ENCODE measurements at regions not wholly inside any gene's neighbourhood (a gene's known extent, or its start where the extent isn't known, plus 50 kb on each side); places are given as distances from the start of the nearest gene placed in this dataset.

DNA sequence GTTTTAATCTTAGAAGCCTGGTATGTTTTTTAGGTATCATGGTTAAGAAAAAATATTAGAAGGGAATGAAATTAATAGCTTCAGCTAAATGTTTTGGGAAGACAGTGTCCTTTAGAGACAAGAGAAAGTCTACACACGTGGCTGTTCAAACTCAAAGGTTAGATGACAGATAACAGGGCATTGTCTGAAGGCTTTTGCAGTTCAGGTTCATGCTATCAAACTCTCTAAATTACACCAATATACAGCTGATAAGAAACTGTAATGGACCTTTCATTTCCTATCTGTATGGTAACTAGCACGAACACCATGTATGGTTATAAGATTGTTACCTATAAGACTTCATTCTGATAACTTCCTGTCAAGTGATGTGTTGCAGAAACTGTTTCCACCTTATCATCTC is 240.6 kb upstream of the MEF2C start:
- TF ChIP-seq ZC3H10 (CRISPR knock-in tag; IDR thresholded peaks at IDR 0.05) (no peak), ESRRG (CRISPR knock-in tag; IDR thresholded peaks at IDR 0.05) (no peak), TCF4 (CRISPR knock-in tag; IDR thresholded peaks at IDR 0.05; ENCODE audit: borderline replicate concordance) (no peak), ZFP30 (CRISPR knock-in tag; IDR thresholded peaks at IDR 0.05) (no peak), RARB (CRISPR knock-in tag; IDR thresholded peaks at IDR 0.05) (no peak), ARNTL (CRISPR knock-in tag; IDR thresholded peaks at IDR 0.05; ENCODE audit: borderline replicate concordance, low read depth) (no peak), PPARA (CRISPR knock-in tag; IDR thresholded peaks at IDR 0.05; ENCODE audit: borderline replicate concordance) (no peak), ZNF70 (CRISPR knock-in tag; IDR thresholded peaks at IDR 0.05) (no peak), ISL1 (CRISPR knock-in tag; IDR thresholded peaks at IDR 0.05) (no peak)
- TF ChIP-seq, protein P1, sequence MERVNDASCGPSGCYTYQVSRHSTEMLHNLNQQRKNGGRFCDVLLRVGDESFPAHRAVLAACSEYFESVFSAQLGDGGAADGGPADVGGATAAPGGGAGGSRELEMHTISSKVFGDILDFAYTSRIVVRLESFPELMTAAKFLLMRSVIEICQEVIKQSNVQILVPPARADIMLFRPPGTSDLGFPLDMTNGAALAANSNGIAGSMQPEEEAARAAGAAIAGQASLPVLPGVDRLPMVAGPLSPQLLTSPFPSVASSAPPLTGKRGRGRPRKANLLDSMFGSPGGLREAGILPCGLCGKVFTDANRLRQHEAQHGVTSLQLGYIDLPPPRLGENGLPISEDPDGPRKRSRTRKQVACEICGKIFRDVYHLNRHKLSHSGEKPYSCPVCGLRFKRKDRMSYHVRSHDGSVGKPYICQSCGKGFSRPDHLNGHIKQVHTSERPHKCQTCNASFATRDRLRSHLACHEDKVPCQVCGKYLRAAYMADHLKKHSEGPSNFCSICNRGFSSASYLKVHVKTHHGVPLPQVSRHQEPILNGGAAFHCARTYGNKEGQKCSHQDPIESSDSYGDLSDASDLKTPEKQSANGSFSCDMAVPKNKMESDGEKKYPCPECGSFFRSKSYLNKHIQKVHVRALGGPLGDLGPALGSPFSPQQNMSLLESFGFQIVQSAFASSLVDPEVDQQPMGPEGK (CRISPR knock-in tag; IDR thresholded peaks at IDR 0.05; ENCODE audit: borderline replicate concordance), result no peak
- TF ChIP-seq, protein P2, sequence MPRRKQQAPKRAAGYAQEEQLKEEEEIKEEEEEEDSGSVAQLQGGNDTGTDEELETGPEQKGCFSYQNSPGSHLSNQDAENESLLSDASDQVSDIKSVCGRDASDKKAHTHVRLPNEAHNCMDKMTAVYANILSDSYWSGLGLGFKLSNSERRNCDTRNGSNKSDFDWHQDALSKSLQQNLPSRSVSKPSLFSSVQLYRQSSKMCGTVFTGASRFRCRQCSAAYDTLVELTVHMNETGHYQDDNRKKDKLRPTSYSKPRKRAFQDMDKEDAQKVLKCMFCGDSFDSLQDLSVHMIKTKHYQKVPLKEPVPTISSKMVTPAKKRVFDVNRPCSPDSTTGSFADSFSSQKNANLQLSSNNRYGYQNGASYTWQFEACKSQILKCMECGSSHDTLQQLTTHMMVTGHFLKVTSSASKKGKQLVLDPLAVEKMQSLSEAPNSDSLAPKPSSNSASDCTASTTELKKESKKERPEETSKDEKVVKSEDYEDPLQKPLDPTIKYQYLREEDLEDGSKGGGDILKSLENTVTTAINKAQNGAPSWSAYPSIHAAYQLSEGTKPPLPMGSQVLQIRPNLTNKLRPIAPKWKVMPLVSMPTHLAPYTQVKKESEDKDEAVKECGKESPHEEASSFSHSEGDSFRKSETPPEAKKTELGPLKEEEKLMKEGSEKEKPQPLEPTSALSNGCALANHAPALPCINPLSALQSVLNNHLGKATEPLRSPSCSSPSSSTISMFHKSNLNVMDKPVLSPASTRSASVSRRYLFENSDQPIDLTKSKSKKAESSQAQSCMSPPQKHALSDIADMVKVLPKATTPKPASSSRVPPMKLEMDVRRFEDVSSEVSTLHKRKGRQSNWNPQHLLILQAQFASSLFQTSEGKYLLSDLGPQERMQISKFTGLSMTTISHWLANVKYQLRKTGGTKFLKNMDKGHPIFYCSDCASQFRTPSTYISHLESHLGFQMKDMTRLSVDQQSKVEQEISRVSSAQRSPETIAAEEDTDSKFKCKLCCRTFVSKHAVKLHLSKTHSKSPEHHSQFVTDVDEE (CRISPR knock-in tag; IDR thresholded peaks at IDR 0.05), result no peak
